KMS-11 (cell line): ENCODE measurements at regions not wholly inside any gene's neighbourhood (a gene's known extent, or its start where the extent isn't known, plus 50 kb on each side); places are given as distances from the start of the nearest gene placed in this dataset.

Experiments
- H2AFZ ChIP-seq: fragments of 200-600 bp; sonication (generic); 2 replicates; pipeline ENCODE4 v1.6.1; 2016; ENCODE audit warnings: antibody characterized with exemption, mixed run types, low read depth
- H3K27ac ChIP-seq: fragments of 200-600 bp; sonication (generic); 2 replicates; pipeline ENCODE4 v1.6.1; 2016; ENCODE audit warnings: mild to moderate bottlenecking, mixed run types
- H3K27me3 ChIP-seq: fragments of 200-600 bp; sonication (generic); 2 replicates; pipeline ENCODE4 v1.6.1; 2017; ENCODE audit warnings: mild to moderate bottlenecking, low read depth, mixed run types, moderate library complexity; ENCODE audit not compliant: insufficient read depth
- H3K36me3 ChIP-seq: fragments of 200-600 bp; sonication (generic); 2 replicates; pipeline ENCODE4 v1.6.1; 2017; ENCODE audit warnings: mild to moderate bottlenecking, mixed run types; ENCODE audit not compliant: insufficient read depth
- H3K4me1 ChIP-seq: fragments of 200-600 bp; sonication (generic); 2 replicates; pipeline ENCODE4 v1.6.1; 2016; ENCODE audit warnings: mild to moderate bottlenecking, low read depth, mixed run types; ENCODE audit not compliant: poor library complexity, severe bottlenecking
- H3K4me2 ChIP-seq: fragments of 200-600 bp; sonication (generic); 2 replicates; pipeline ENCODE4 v1.7.0; 2016; ENCODE audit warnings: mild to moderate bottlenecking, mixed run types
- H3K4me3 ChIP-seq: fragments of 200-600 bp; sonication (generic); IDR thresholded peaks from 2 replicates; pipeline ENCODE4 v1.6.1; 2017; ENCODE audit warnings: low read depth, low read length, mixed read lengths; ENCODE audit not compliant: insufficient read depth
- H3K79me2 ChIP-seq: fragments of 200-600 bp; sonication (generic); 2 replicates; pipeline ENCODE4 v1.6.1; 2016; ENCODE audit warnings: low read depth, mixed run types; ENCODE audit not compliant: insufficient read depth
- H3K9ac ChIP-seq: fragments of 200-600 bp; sonication (generic); 2 replicates; pipeline ENCODE4 v1.6.1; 2016; ENCODE audit warnings: mild to moderate bottlenecking, mixed run types
- H4K20me1 ChIP-seq: fragments of 200-600 bp; sonication (generic); 2 replicates; pipeline ENCODE4 v1.6.1; 2016; ENCODE audit warnings: mild to moderate bottlenecking, mixed run types; ENCODE audit not compliant: insufficient read depth
- TF ChIP-seq, protein P1 (sequence below): fragments of 200-600 bp; sonication (generic); conservative IDR thresholded peaks from 2 replicates; pipeline ENCODE4 v1.6.1; 2017; ENCODE audit warnings: low read depth, mild to moderate bottlenecking, antibody characterized with exemption, low read length, moderate library complexity, mixed read lengths

DNA sequence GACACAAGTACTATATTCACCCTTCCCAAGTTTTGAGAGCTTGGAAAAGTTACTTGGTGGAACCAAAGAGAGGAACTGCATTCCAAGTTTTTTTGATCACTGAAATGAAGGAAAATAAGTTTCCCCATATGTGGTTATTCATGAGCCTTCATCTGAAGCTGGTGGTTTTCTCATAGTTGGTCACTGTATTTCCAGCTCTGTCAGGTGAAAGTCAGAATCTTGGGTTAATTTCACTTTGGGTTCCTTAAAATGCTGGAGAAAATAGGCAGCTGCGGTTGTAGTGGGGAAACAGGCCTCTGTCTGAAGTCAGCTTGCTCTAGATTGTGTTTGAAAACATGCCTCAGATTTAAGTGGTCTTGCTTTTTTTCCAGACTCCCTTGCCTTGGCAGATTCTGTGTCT, 200.5 kb downstream of the HRH4 start:
- no peak overlapping the region for H3K27ac ChIP-seq
- H3K36me3 ChIP-seq: no peaks in the 10 kb centered on the region
- peak overlapping the region; percentile 85 for H3K4me2 ChIP-seq
- peak overlapping the region; percentile 55 for H2AFZ ChIP-seq
- no peak overlapping the region; the same call in 1 of the 2 replicates for H3K9ac ChIP-seq
- H3K4me1 ChIP-seq: peaks cover 34% of the 10 kb centered on the region
- TF ChIP-seq, protein P1, sequence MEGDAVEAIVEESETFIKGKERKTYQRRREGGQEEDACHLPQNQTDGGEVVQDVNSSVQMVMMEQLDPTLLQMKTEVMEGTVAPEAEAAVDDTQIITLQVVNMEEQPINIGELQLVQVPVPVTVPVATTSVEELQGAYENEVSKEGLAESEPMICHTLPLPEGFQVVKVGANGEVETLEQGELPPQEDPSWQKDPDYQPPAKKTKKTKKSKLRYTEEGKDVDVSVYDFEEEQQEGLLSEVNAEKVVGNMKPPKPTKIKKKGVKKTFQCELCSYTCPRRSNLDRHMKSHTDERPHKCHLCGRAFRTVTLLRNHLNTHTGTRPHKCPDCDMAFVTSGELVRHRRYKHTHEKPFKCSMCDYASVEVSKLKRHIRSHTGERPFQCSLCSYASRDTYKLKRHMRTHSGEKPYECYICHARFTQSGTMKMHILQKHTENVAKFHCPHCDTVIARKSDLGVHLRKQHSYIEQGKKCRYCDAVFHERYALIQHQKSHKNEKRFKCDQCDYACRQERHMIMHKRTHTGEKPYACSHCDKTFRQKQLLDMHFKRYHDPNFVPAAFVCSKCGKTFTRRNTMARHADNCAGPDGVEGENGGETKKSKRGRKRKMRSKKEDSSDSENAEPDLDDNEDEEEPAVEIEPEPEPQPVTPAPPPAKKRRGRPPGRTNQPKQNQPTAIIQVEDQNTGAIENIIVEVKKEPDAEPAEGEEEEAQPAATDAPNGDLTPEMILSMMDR: no peak
- H3K27me3 ChIP-seq: no peaks in the 10 kb centered on the region
- H4K20me1 ChIP-seq: no peaks in the 10 kb centered on the region
- no peak overlapping the region for H3K4me3 ChIP-seq
- no peaks in the 10 kb centered on the region for H3K79me2 ChIP-seq

DNA sequence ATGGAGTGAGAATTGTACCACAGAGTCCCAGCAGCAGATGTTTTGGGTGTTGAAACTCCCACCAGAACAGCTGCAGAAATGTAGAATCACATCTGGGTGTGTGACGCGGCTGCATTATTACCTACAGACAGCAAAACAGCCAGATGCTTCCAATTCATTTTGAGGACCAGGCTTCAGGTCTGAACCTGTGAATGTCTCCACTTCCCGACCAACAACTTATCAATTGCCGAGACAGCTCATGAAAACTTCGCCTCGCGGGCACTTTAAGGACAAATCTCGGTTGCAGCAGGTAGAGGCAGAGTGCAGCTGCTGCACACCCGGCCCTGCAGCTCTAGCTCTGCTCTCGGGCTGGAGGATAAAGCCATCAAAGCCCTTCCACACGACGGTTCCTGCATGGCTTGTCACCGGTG, 202.0 kb downstream of the HRH4 start:
- Histone ChIP-seq H3K4me2 (no peak overlapping the region), H3K27me3 (no peaks in the 10 kb centered on the region), H2AFZ (no peak overlapping the region), H3K4me3 (no peak overlapping the region), H3K79me2 (no peaks in the 10 kb centered on the region), H3K36me3 (no peaks in the 10 kb centered on the region), H3K4me1 (peaks cover 34% of the 10 kb centered on the region), H3K9ac (no peak overlapping the region), H3K27ac (no peak overlapping the region), H4K20me1 (no peaks in the 10 kb centered on the region)
- TF ChIP-seq, protein P1: no peak

DNA sequence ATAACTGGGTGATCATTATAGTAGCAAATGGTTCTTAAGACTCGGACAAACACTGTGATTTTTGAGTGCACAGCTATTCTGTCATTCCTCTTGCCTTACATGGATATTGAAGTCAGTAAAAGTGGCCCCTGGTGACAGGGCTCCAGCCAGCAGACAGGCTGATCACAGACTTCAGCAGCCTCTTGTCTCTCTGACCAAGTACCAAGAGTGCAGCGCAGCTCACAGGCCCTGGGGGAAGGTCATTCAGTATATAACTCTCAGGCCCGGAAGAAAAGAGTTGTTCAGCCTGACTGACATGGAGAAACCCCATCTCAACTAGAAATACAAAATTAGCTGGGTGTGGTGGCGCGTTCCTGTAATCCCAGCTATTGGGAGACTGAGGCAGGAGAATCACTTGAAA, 202.6 kb downstream of the HRH4 start:
- Histone ChIP-seq H3K27me3 (no peaks in the 10 kb centered on the region), H3K4me2 (peak overlapping the region; percentile 5; the same call in 1 of the 2 replicates), H3K79me2 (no peaks in the 10 kb centered on the region), H3K4me1 (peaks cover 34% of the 10 kb centered on the region), H2AFZ (no peak overlapping the region), H3K27ac (no peak overlapping the region), H3K9ac (no peak overlapping the region), H4K20me1 (no peaks in the 10 kb centered on the region), H3K36me3 (no peaks in the 10 kb centered on the region), H3K4me3 (no peak overlapping the region)
- TF ChIP-seq, protein P1: no peak

DNA sequence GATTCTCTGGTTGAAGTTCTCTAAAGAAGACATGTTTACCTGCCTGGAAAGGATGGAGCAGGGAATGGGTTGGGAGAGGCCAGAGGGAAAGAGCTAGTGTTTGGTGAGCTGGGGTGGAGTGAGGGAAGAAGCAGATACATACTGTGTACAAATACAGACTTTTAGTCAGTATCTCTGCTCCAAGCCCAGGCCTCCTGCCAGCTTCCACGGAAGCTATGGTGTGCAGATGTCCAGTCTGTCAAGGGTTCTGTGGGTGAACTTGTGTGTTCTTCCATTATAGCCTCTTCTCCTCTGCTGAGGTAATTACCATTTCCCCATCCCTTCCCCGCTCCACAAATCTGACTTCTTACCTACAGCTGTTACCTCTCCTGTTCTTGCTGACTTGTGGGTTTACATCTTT, 208.6 kb downstream of the HRH4 start:
- Histone ChIP-seq H3K4me3 (no peak overlapping the region), H2AFZ (no peak overlapping the region), H3K27ac (no peak overlapping the region), H3K79me2 (no peaks in the 10 kb centered on the region), H4K20me1 (no peaks in the 10 kb centered on the region), H3K4me1 (peaks cover 19% of the 10 kb centered on the region), H3K9ac (no peak overlapping the region), H3K27me3 (no peaks in the 10 kb centered on the region), H3K4me2 (no peak overlapping the region), H3K36me3 (no peaks in the 10 kb centered on the region)
- TF ChIP-seq, protein P1: no peak
